Esophagus muscularis mucosa (tissue), 4 donors: ENCODE measurements at regions not wholly inside any gene's neighbourhood (a gene's known extent, or its start where the extent isn't known, plus 50 kb on each side); places are given as distances from the start of the nearest gene placed in this dataset.

ENCODE experiments used
- DNase-seq: peaks from one replicate; pipeline ENCODE4 v3.0.0-alpha.2; 2017; ENCODE audit errors: extremely low spot score
- H3K27ac ChIP-seq, 4 donors: fragments of 200-600 bp; sonication (generic); replicated peaks in 1 of 4; 1 replicate in 3 of 4; 2 replicates in 1 of 4; pipeline ENCODE4 v1.5.1; 2016 to 2019; ENCODE audit warnings: mild to moderate bottlenecking in 1 of 4
- H3K27me3 ChIP-seq, 4 donors: fragments of 200-600 bp; sonication (generic); one replicate each; pipeline versions ENCODE4 v1.5.1 to v1.6.0; 2016 to 2019
- H3K36me3 ChIP-seq, 4 donors: fragments of 200-600 bp; sonication (generic); one replicate each; pipeline ENCODE4 v1.5.1; 2016 to 2019
- H3K4me1 ChIP-seq, 4 donors: fragments of 200-600 bp; sonication (generic); one replicate each; pipeline ENCODE4 v1.5.1; 2016 to 2019
- H3K4me3 ChIP-seq, 4 donors: fragments of 200-600 bp; sonication (generic); 1 replicate in 2 of 4; 2 replicates in 2 of 4; pipeline ENCODE4 v1.5.1; 2016 to 2019; ENCODE audit warnings: mild to moderate bottlenecking in 4 of 4, moderate library complexity in 1 of 4
- H3K9me3 ChIP-seq, 4 donors: fragments of 200-600 bp; sonication (generic); 1 replicate in 3 of 4; 2 replicates in 1 of 4; pipeline ENCODE4 v1.5.1; 2016 to 2019
- EP300 ChIP-seq: sonication (generic); formaldehyde crosslinking; IDR thresholded peaks from one replicate; pipeline ENCODE4 v1.6.1; 2017; ENCODE audit warnings: antibody characterized with exemption
- POLR2A ChIP-seq: fragments of 450-650 bp; IDR thresholded peaks from one replicate; pipeline ENCODE4 v1.6.1; 2017; ENCODE audit warnings: antibody characterized with exemption, moderate library complexity, mild to moderate bottlenecking, low read depth
- POLR2AphosphoS5 ChIP-seq, 2 donors: sonication (generic); formaldehyde crosslinking; IDR thresholded peaks; one replicate each; pipeline ENCODE4 v1.6.1; 2017; ENCODE audit warnings: antibody characterized with exemption in 2 of 2
- WGBS: methylation state at CpG from one replicate; pipeline ENCODE4 v1.1.5; 2018; 5-methylcytosine and 5-hydroxymethylcytosine counted together
- intact Hi-C: fragments of 100-400 bp; cut with DNase I; formaldehyde crosslinking; loops from one replicate; pipeline ENCODE4 v1.15.1; 2023
- TF ChIP-seq, protein P1 (sequence below), 3 experiments: fragments of 200-600 bp in 2 of 3; fragments of 450-650 bp in 1 of 3; sonication (generic) in 2 of 3; IDR thresholded peaks; one replicate each; pipeline ENCODE4 v1.5.1; 2017 to 2019; ENCODE audit warnings: antibody characterized with exemption in 3 of 3, mild to moderate bottlenecking in 2 of 3, moderate library complexity in 1 of 3

DNA sequence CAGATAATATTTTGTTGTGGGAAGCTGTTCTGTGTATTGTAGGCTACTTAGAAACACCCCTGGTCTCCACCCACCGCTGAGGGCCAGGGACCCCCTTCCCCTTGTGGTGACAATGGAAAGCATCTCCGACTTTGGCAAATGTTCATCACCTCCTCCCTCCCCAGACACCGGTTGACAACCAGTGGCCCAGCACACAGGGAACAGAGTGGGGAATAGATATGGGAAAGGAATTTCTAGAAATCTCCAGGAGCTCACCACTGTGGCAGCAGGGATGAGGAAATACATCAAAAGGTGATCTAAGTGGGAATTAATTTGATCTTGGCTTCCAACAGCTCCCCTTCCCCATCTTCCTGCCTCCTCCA, 257.3 kb upstream of the FOXQ1 start:
- intact Hi-C loops: no loop called here
- Histone ChIP-seq H3K9me3 (no peaks in the 10 kb centered on the region), H3K4me3 (no peak overlapping the region), H3K4me1 (no peaks in the 10 kb centered on the region), H3K27ac (no peak overlapping the region), H3K27me3 (no peaks in the 10 kb centered on the region), H3K36me3 (no peaks in the 10 kb centered on the region)
- TF ChIP-seq EP300 (no peak), POLR2AphosphoS5 (IDR thresholded peaks at IDR 0.05) (no peak), POLR2A (no peak)
- TF ChIP-seq, protein P1, sequence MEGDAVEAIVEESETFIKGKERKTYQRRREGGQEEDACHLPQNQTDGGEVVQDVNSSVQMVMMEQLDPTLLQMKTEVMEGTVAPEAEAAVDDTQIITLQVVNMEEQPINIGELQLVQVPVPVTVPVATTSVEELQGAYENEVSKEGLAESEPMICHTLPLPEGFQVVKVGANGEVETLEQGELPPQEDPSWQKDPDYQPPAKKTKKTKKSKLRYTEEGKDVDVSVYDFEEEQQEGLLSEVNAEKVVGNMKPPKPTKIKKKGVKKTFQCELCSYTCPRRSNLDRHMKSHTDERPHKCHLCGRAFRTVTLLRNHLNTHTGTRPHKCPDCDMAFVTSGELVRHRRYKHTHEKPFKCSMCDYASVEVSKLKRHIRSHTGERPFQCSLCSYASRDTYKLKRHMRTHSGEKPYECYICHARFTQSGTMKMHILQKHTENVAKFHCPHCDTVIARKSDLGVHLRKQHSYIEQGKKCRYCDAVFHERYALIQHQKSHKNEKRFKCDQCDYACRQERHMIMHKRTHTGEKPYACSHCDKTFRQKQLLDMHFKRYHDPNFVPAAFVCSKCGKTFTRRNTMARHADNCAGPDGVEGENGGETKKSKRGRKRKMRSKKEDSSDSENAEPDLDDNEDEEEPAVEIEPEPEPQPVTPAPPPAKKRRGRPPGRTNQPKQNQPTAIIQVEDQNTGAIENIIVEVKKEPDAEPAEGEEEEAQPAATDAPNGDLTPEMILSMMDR (IDR thresholded peaks at IDR 0.05): no peak
- DNase-seq: no peak
- WGBS: 85% methylated on average over 3 of the region's 3 CpGs

GRCh38 chr6:1053586-1053985, 258.3 kb upstream of the FOXQ1 start:
- 75% methylated on average over 7 of the region's 7 CpGs for WGBS
- Histone ChIP-seq H3K36me3 (no peaks in the 10 kb centered on the region), H3K27me3 (no peaks in the 10 kb centered on the region), H3K4me3 (no peak overlapping the region), H3K27ac (no peak overlapping the region), H3K9me3 (no peaks in the 10 kb centered on the region), H3K4me1 (no peaks in the 10 kb centered on the region)
- intact Hi-C loops: no loop called here
- DNase-seq: no peak
- TF ChIP-seq EP300 (no peak), POLR2AphosphoS5 (IDR thresholded peaks at IDR 0.05) (no peak), POLR2A (no peak)
- TF ChIP-seq, protein P1 (IDR thresholded peaks at IDR 0.05): no peak

DNA sequence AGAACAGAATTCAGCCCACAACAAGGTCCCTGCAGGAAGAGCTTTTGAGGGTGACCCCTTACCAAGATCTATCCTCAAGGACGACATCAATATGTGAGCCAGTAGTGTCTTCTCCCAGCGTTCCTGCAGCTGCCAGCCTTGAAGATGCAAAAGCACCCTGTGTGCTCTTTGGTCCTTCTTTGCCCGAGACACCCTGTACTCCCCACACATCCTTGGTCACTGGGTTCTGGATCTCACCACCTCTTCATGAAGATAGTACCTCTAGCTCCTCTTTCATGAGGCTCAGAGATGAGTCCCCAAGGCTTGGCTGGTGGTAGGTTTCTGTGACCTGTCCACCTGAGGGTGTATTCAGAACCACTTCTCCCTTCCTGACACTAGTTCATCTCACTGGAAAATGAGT, 259.6 kb upstream of the FOXQ1 start:
- intact Hi-C loops: no loop called here

GRCh38 chr6:1049900-1050299, 262.0 kb upstream of the FOXQ1 start:
- H3K9me3 ChIP-seq: no peaks in the 10 kb centered on the region
- intact Hi-C loops: no loop called here
- peaks cover 0 to 9% (median 6%) of the 10 kb centered on the region in 4 donors for H3K4me1 ChIP-seq
- H3K36me3 ChIP-seq: no peaks in the 10 kb centered on the region
- DNase-seq: no peak
- H3K4me3 ChIP-seq: no peak overlapping the region
- 89% methylated on average over 5 of the region's 5 CpGs for WGBS
- no peaks in the 10 kb centered on the region for H3K27me3 ChIP-seq
- H3K27ac ChIP-seq: no peak overlapping the region
- TF ChIP-seq POLR2A: no peak
- no peak for TF ChIP-seq POLR2AphosphoS5 (IDR thresholded peaks at IDR 0.05)
- TF ChIP-seq EP300: no peak
- TF ChIP-seq, protein P1 (IDR thresholded peaks at IDR 0.05): no peak

More for the DNA sequence above, 259.6 kb upstream of the FOXQ1 start:
- Histone ChIP-seq H3K27me3 (no peaks in the 10 kb centered on the region), H3K36me3 (no peaks in the 10 kb centered on the region), H3K9me3 (no peaks in the 10 kb centered on the region), H3K4me3 (no peak overlapping the region), H3K4me1 (peaks cover 0 to 9% (median 6%) of the 10 kb centered on the region in 4 donors), H3K27ac (no peak overlapping the region)
- WGBS: 89% methylated on average over 3 of the region's 3 CpGs
- TF ChIP-seq POLR2A: no peak
- TF ChIP-seq EP300: no peak
- TF ChIP-seq POLR2AphosphoS5 (IDR thresholded peaks at IDR 0.05): no peak
- TF ChIP-seq, protein P1 (IDR thresholded peaks at IDR 0.05): no peak
- no peak for DNase-seq

DNA sequence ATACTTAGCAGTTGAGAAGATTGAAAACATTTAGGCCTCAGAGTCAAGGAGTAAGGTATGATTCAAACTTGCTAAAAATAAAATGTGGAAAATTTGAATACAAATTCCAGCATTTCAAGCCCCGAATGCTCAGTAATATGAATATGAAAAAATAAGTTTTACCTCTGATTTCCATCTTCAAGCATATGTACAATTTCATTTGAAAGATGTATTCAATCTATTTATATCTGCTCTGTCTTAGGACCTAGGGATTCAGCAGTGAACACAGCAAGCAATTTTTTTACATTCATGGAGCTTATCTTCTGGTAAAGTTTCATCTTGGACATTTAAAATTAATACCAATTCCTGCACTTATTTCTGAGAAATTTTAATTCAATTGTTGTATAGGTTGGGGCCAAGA, 262.7 kb upstream of the FOXQ1 start:
- Histone ChIP-seq H3K4me3 (no peak overlapping the region), H3K9me3 (no peaks in the 10 kb centered on the region), H3K4me1 (peaks cover 0 to 9% (median 6%) of the 10 kb centered on the region in 4 donors), H3K36me3 (no peaks in the 10 kb centered on the region), H3K27me3 (no peaks in the 10 kb centered on the region), H3K27ac (no peak overlapping the region)
- TF ChIP-seq EP300 (no peak), POLR2AphosphoS5 (IDR thresholded peaks at IDR 0.05) (no peak), POLR2A (no peak)
- TF ChIP-seq, protein P1 (IDR thresholded peaks at IDR 0.05): no peak
- intact Hi-C loops: no loop called here
- 76% methylated on average over 1 of the region's 1 CpG for WGBS
- DNase-seq: no peak
